GM21717 (cell line): ENCODE measurements at regions not wholly inside any gene's neighbourhood (a gene's known extent, or its start where the extent isn't known, plus 50 kb on each side); places are given as distances from the start of the nearest gene placed in this dataset.
"Not testable (repeated sequence)": the region's sequence is repeated elsewhere in the genome, so short reads cannot be mapped to it uniquely, and the experiment has no call there.

Experiments used
- ATAC-seq: cut with Tn5 transposase; IDR thresholded peaks from one replicate; pipeline ENCODE4 v1.9.1; 2021; ENCODE audit warnings: mild to moderate bottlenecking, moderate library complexity; ENCODE audit not compliant: unreplicated experiment

DNA sequence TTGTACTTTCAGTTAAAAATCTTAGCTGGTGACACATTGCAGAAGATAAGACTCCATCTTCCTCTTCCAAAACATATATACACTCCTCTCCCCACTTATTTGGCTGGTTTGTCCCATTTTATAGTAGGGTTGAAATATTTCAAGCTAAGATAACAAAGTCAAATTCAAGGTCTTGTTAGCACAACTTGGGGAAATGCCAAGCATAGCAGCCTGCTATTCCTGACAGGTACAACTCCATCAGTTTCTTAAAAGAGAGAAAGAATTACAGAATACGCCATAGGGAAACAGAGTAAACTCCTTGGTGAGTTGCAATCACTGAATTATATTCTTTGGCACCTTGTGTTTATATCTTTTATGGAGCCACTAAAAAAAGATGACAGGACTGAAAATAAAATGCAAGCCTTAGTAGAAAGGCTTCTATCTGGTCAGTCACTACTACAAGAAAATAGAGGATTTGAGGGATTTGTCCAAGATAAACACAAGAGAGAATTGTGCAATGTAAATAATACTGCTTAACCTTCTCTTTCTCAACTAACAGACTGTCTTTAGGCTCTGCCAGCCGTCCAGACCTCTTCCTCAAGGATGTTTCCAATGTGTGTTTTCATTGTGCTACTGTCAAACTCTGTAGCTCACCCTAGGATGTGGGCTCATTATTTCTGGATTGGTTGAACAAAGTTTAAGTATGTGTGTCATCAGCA, 170.3 kb downstream of the VEGFC start:
- no peak for ATAC-seq

DNA sequence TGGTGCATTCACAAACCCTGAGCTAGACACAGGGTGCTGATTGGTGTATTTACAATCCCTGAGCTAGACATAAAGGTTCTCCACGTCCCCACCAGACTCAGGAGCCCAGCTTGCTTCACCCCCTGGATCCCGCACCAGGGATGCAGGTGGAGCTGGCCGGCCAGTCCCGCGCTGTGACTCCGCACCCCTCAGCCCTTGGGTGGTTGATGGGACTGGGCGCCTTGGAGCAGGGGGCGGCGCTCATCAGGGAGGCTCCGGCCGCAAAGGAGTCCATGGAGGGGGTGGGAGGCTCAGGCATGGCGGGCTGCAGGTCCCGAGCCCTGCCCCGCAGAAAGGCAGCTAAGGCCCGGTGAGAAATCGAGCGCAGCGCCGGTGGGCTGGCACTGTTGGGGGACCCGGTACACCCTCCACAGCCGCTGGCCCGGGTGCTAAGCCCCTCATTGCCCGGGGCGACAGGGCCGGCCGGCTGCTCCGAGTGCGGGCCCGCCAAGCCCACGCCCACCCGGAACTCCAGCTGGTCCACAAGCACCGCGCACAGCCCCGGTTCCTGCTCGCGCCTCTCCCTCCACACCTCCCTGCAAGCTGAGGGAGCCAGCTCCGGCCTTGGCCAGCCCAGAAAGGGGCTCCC, 167.6 kb downstream of the VEGFC start:
- ATAC-seq, result not testable (repeated sequence)

DNA sequence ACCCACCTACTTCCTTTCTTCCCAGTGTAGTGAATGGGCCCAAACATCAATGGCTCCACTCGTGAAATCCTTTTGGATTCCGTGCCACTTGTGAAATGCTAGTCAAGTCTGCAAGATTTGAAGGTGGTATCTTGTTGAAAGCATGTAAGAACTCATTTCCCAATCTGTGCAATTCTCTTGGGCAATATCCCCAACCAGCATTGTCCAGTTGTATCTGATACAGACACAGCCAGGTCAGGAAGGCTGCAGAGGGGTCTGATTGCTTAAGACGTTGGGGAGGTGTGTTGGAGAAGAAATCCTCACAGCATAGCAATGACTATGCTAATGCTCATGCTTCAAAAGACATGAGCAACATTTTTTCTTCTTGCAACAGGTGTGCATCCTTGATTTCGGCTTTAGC, 164.8 kb downstream of the VEGFC start:
- ATAC-seq, result no peak

DNA sequence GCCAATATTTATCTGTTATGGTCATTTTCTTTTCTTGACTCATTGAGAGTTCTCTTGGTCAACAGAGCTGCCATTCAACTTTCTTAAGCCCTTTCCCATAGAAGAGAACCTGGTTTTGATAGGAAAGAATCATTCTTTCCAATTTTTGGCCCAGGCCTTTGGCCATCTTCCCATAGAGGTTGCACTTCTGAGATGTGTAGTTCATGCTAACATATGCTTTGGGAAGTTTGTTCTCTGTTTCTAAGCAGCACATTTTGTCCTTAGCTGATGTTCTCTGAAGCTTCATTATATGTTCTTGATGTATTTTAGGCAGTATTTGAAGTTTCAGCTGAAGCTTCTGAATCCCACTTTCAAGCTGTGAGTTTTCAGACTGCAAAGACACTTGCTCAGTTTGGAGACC, 161.1 kb downstream of the VEGFC start:
- no peak for ATAC-seq
